ENCODE measurements at regions not wholly inside any gene's neighbourhood (a gene's known extent, or its start where the extent isn't known, plus 50 kb on each side); places are given as distances from the start of the nearest gene placed in this dataset.

DNA sequence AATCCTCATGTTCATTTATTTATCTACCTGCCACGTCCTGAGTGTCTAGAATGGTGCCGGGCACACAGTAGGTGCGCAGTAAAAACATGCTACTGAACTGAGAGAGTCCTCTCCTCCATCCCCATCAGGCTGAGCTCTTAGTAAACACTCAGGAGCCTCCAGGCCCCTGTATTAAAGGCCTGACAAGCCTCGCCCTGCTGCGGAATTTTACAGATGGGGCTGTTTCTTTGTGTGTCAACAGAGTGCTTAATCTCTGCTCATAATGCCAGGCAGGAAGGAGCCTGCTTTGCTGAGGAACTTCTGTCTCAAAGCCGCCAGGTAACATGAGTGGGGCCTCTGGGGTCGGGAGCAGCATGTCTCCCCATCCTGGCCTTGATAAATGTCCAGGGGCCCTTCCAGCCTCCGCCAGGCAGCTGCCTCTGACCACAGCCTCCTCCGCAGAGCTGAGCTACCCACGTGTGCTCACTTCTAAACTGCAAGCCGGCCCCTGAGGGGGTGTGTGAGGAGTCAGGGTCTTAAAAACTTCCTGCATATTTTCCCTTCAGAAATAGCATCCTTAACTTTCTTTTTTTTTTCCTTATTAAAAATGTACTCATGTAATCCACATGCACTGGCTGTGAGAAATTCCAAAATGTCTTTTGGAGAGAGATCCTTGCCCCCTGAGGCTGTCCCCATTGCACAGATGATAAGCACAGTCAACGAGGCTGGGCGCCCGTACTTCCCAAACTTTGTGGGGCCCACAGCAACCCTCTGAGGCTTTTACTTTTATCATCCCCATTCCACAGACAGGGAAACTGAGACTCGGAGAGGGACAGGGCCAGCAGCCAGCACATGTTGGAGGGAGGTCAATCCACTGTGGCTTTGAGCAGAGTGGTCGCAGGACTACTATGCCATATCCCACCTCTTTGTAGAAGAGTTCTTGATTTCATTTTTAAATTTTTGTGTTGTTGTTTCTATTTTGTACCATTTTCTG lies 116.0 kb upstream of the NCOR2 start:
- ATAC-seq (no peak), DNase-seq (no peak)
- Mint-ChIP-seq H3K36me3 (no peaks in the 10 kb centered on the region), H3K27me3 (no peaks in the 10 kb centered on the region), H3K4me1 (peaks cover 13 to 29% (median 21%) of the 10 kb centered on the region in 4 donors), H3K4me3 (no peak overlapping the region), H3K27ac (peak overlapping the region in 2 of 10 donors; percentile 15 to 35), H3K9me3 (no peaks in the 10 kb centered on the region)
- POLR2A ChIA-PET: no interaction called here

DNA sequence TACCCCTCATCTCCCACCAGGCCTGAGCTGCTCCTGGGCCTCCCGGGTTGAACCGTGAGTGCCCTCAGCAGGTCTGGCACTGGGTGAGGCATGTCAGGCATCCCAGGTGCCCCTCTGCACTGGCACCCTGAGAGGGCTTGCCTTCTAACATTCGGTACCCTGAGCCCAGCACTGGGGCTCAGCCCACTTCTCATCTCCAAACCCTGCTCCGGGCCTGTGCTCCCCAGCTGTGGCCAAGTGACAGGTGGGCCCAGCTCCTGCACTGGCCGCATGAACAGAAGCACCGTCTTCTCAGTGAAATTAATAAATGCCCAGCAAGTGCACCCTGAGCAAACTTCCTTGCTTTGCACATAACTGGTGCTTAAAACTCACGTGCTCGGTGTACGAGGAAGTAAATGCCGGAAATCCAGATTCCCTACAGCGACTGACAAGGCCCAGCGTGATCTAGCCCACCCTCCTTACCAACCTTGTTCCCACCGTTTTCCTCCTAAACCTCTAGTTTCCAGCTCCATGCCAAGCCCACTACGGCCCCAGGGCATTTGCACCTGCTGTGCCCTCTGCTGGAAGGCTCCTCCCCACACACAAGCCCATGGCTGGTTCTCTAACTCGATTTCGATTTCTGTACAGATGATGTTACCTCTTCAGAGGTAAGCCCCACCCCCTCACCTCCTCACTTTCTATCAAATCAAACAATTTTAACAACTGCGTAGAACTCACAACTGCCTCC lies 115.2 kb upstream of the NCOR2 start:
- Mint-ChIP-seq H3K27me3 (no peaks in the 10 kb centered on the region), H3K9me3 (no peaks in the 10 kb centered on the region), H3K36me3 (no peaks in the 10 kb centered on the region), H3K27ac (peak overlapping the region in 3 of 10 donors; percentile 15 to 37 (median 35)), H3K4me1 (peaks cover 8 to 21% (median 13%) of the 10 kb centered on the region in 4 donors), H3K4me3 (no peak overlapping the region)
- ATAC-seq (no peak), DNase-seq (no peak)
- POLR2A ChIA-PET: no interaction called here

- Mint-ChIP-seq H3K27ac (peak overlapping the region in 1 of 10 donors; percentile 65), H3K4me3 (no peak overlapping the region), H3K4me1 (peaks cover 1 to 14% (median 6%) of the 10 kb centered on the region in 4 donors)
Measured at GRCh38 chr12:124681779-124682391, 114.5 kb upstream of the NCOR2 start.

DNA sequence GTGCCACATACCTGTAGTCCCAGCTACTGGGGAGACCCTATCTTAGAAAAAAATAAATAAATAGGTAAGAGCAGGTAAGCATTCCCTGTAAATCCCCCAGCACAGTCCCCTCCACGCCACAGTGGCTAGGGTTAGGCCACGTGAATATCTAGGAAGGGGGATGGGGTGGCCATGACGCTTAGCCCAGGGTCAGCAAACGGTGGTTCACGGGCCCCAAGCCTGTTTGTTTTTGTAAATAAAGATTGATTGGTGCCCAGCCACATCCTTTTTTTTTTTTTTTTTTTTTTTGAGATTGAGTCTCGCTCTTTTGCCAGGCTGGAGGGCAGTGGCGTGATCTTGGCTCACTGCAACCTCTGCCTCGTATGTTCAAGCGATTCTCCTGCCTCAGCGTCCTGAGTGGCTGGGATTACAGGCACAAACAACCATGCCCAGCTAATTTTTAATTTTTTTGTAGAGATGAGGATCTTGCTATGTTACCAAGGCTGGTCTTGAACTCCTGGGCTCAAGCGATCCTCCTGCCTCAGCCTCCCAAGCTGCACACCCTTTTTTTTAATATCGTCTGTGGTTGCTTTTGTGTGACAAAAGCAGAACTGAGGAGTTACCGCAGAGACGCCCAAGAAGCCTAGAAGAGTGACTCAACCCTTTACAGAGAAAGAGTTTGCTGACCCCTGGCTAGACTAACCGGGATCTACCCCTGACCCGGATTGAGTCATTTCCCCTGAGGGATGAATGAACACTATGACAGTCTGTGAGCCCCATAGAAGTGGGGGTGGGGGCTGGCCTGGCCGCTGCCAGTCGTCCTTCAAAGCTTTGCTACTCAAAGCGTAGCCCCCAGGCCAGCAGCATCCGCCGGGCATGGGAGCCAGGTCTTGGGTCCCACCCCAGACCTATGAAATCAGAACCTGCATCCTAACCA lies 113.7 kb upstream of the NCOR2 start:
- POLR2A ChIA-PET: no interaction called here
- H3K27ac Mint-ChIP-seq: no peak overlapping the region
- no peak overlapping the region for H3K4me3 Mint-ChIP-seq
- H3K36me3 Mint-ChIP-seq: no peaks in the 10 kb centered on the region
- no peaks in the 10 kb centered on the region for H3K9me3 Mint-ChIP-seq
- H3K4me1 Mint-ChIP-seq: peaks cover 0 to 15% (median 8%) of the 10 kb centered on the region in 4 donors
- no peak for DNase-seq
- ATAC-seq: peak in 1 of 2 donors; percentile 37
- no peaks in the 10 kb centered on the region for H3K27me3 Mint-ChIP-seq

More at GRCh38 chr12:124681779-124682391, 114.5 kb upstream of the NCOR2 start:
- POLR2A ChIA-PET: no interaction called here
- H3K36me3 Mint-ChIP-seq: no peaks in the 10 kb centered on the region
- no peaks in the 10 kb centered on the region for H3K27me3 Mint-ChIP-seq
- no peak for ATAC-seq
- no peaks in the 10 kb centered on the region for H3K9me3 Mint-ChIP-seq
- no peak for DNase-seq

GRCh38 chr12:124679533-124680371 lies 112.3 kb upstream of the NCOR2 start:
- peak overlapping the region in 1 of 10 donors; percentile 45 for H3K4me3 Mint-ChIP-seq
- H3K9me3 Mint-ChIP-seq: no peaks in the 10 kb centered on the region
- H3K36me3 Mint-ChIP-seq: no peaks in the 10 kb centered on the region
- no peaks in the 10 kb centered on the region for H3K27me3 Mint-ChIP-seq
- POLR2A ChIA-PET: no interaction called here
- ATAC-seq (no peak), DNase-seq (no peak)
- peaks cover 0 to 13% (median 9%) of the 10 kb centered on the region in 4 donors for H3K4me1 Mint-ChIP-seq
- no peak overlapping the region for H3K27ac Mint-ChIP-seq

GRCh38 chr12:124679047-124679446 lies 111.6 kb upstream of the NCOR2 start:
- H3K27me3 Mint-ChIP-seq: no peaks in the 10 kb centered on the region
- DNase-seq: no peak
- H3K9me3 Mint-ChIP-seq: no peaks in the 10 kb centered on the region
- H3K36me3 Mint-ChIP-seq: no peaks in the 10 kb centered on the region
- no peak overlapping the region for H3K27ac Mint-ChIP-seq
- POLR2A ChIA-PET: no interaction called here
- peaks cover 0 to 13% (median 8%) of the 10 kb centered on the region in 4 donors for H3K4me1 Mint-ChIP-seq
- H3K4me3 Mint-ChIP-seq: no peak overlapping the region
- no peak for ATAC-seq

GRCh38 chr12:124678421-124678893 lies 111.0 kb upstream of the NCOR2 start:
- peak overlapping the region in 1 of 10 donors; percentile 62 for H3K27ac Mint-ChIP-seq
- no peak for DNase-seq
- POLR2A ChIA-PET: no interaction called here
- H3K9me3 Mint-ChIP-seq: no peaks in the 10 kb centered on the region
- no peak overlapping the region for H3K4me3 Mint-ChIP-seq
- no peaks in the 10 kb centered on the region for H3K27me3 Mint-ChIP-seq
- no peak for ATAC-seq
- peaks cover 0 to 13% (median 8%) of the 10 kb centered on the region in 4 donors for H3K4me1 Mint-ChIP-seq
- H3K36me3 Mint-ChIP-seq: no peaks in the 10 kb centered on the region

DNA sequence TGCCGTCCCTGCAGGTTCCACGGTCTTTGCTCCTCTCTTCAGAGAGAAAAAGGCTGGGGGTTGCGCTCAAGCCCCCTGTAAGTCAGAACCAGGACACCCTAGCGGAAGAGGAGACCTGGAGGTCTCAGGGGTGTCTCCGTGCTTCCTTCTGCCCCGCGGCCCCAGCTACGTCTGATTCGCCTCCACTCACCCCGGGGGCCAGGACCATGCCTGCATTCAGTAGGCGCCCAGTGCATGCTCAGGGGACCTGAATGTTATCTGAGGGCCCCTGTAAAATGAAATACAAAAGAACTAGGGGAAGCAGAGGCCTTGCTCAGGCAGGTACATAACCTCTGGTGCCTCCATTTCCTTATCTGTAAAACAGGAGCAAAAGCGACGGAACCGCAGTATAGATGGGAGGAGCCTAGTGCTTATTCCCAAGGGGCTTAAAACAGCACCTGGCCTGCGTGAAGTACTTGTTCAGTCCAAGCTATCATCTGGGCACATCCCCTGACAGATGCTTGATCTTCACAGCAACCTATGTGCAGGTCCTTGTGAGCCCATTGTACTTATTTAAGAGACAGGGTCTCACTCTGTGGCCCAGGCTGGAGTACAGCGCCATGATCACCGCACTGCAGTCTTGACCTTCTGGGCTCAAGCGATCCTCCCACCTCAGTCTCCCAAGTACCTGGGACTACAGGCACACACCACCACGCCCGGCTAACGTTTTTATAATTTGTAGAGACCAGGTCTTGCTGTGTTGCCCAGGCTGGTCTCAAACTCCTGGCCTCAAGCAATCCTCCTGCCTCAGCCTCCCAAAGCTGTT lies 110.3 kb upstream of the NCOR2 start:
- no peak for DNase-seq
- ATAC-seq: no peak
- H3K27ac Mint-ChIP-seq: peak overlapping the region in 1 of 10 donors; percentile 62
- H3K27me3 Mint-ChIP-seq: no peaks in the 10 kb centered on the region
- H3K36me3 Mint-ChIP-seq: no peaks in the 10 kb centered on the region
- H3K4me1 Mint-ChIP-seq: peaks cover 0 to 11% (median 8%) of the 10 kb centered on the region in 4 donors
- POLR2A ChIA-PET: no interaction called here
- no peaks in the 10 kb centered on the region for H3K9me3 Mint-ChIP-seq
- H3K4me3 Mint-ChIP-seq: no peak overlapping the region

DNA sequence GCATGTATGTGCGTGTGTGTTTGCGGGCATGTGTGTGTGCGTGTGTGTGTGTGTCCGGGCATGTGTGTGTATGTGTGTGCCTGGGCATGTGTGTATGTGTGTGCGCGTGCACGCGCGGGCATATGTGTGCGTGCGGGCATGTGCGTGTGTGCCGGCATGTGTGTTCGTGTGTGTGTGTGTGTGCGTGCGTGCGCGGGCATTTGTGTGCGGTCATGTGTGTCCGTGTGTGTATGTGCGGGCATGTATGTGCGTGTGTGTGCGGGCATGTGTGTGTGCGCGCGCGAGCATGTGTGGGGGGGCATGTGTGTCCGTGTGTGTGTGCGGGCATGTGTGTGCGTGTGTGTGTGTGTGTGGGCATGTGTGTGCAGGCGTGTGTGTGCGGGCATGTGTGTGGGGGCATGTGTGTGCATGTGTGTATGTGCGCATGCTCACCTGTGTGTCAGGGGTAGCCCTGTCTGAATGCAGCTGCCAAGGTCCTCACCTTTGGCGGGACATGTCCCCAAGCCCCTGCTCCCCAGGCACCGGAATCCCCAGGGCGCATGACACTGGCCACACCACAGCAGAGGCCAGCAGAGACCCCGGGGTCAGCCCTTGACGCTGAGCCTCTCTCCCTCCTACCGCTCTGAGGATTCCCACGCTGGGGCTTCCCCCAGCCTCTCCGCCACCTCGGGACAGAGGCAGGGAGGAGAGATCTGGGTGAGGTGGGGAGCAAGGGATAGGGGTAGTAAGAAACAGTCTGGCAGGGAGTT lies 109.5 kb upstream of the NCOR2 start:
- Mint-ChIP-seq H3K27me3 (no peaks in the 10 kb centered on the region), H3K27ac (no peak overlapping the region), H3K4me3 (no peak overlapping the region), H3K36me3 (no peaks in the 10 kb centered on the region), H3K4me1 (peaks cover 0 to 10% (median 8%) of the 10 kb centered on the region in 4 donors), H3K9me3 (no peaks in the 10 kb centered on the region)
- DNase-seq: no peak
- no peak for ATAC-seq
- POLR2A ChIA-PET: no interaction called here

- POLR2A ChIA-PET: no interaction called here
- no peak for DNase-seq
- Mint-ChIP-seq H3K36me3 (no peaks in the 10 kb centered on the region), H3K27me3 (no peaks in the 10 kb centered on the region), H3K27ac (peak overlapping the region in 3 of 10 donors; percentile 8 to 63 (median 21)), H3K4me3 (peak overlapping the region in 5 of 10 donors; percentile 20 to 39 (median 35)), H3K4me1 (peaks cover 0 to 7% (median 6%) of the 10 kb centered on the region in 4 donors), H3K9me3 (no peaks in the 10 kb centered on the region)
- no peak for ATAC-seq
Measured at GRCh38 chr12:124675881-124676713, 108.7 kb upstream of the NCOR2 start.
